KG1 (cell line): ENCODE measurements at regions not wholly inside any gene's neighbourhood (a gene's known extent, or its start where the extent isn't known, plus 50 kb on each side); places are given as distances from the start of the nearest gene placed in this dataset.
A peak's percentile ranks its signal among the peaks of the same experiment; 100 is the strongest.
"Not testable (repeated sequence)": the region's sequence is repeated elsewhere in the genome, so short reads cannot be mapped to it uniquely, and the experiment has no call there.

Source experiments
- DNase-seq: peaks from one replicate; lab custom pipeline; 2025; lab: John Stamatoyannopoulos, UW

DNA sequence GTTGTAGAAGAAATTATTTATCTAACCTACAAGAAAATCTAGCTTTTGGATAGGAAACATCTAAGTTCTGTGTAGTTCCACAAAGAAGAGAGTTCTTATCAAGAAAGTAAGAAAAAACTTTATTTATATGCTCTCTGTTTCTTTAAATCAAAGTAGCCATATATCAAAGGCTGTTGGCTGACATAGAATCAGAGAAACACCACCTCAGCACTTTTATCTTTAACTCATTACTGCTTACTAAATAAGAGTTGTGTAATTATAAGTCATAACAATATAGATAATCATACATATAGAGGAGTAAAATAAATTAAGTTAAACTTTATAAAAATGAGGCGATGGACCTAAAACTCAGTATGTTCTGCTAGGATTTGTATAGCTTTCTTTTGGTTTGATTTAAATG is 570.6 kb downstream of the PCDH17 start:
- no peak for DNase-seq

DNA sequence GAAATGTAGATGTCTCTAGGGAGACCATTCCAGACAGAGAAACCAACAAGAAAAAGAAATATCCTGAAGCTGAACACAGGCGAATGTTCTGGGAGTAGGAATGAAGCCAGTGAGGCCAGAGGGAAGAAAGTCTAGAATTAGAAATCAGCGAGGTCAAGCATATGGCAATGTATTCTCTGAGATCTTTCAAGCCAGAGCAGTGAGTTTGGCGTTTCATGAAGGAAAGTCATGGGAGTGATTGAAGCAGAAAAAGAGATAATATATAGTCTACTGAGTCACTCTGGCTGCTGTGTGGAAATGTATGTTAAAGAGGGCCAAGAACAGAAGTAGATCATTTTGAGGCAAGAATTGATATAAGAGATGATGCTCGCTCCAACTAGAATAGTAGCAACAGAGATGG is 576.0 kb downstream of the PCDH17 start:
- DNase-seq, result no peak

DNA sequence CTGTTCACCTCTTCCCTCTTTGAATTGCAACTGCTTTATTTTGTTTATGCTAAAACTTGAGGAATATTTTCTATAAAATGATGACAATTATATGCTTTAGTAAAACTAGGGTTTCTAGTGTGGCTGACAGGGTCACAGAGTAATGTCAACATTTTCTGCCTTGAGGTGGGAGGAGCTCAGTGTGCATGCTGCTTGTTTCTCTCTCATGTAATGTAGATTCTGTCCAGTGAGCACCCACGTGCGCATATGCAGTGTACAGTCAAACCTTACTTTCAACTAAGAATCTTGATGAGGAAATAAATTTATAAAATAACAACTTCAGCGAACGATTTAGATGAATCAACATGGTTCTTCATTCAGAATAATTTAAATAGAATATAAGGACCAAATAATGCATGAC is 603.9 kb downstream of the PCDH17 start:
- DNase-seq, result no peak

DNA sequence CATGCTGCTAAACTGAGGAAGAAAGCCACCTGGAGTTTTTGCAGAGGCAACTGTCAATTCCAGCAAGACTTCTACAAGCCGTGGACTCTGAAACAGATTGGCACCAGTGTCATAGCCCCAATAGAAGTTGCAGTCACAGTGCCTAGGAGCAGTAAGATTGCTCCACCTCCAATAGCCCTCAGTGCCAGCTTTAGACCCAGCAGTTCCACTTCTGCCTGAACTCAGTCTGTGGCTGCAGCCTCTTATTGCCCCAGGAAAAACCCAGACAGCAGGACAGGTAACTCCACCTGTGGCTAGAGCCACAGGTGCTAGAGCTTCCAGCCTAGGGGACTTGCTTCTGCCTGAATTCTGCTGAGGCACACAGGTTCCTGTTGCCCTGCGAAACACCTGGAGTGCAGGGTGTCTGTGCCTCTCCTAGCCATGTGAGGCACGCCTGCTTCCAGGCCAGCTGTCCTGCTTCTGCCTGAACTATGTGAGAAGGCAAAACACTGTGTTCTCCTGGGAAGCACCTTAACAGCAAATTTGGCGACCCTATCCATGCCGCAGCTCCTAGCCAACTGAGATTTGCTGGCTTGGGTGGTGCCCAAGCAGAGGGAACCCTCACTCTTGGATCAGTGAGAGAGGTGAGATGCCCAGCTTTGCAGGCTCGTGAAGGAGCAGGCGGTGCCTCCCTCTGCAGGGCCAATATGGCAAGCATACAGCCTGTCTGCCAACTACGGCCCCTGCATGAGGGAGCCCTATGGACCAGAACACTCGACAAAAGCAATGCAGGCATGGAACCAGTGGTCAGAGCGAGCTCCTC is 607.6 kb downstream of the PCDH17 start:
- DNase-seq, result no peak

GRCh38 chr13:58239774-58240268 is 608.3 kb downstream of the PCDH17 start:
- DNase-seq, result no peak

GRCh38 chr13:58247080-58247479 is 615.5 kb downstream of the PCDH17 start:
- DNase-seq, result no peak

DNA sequence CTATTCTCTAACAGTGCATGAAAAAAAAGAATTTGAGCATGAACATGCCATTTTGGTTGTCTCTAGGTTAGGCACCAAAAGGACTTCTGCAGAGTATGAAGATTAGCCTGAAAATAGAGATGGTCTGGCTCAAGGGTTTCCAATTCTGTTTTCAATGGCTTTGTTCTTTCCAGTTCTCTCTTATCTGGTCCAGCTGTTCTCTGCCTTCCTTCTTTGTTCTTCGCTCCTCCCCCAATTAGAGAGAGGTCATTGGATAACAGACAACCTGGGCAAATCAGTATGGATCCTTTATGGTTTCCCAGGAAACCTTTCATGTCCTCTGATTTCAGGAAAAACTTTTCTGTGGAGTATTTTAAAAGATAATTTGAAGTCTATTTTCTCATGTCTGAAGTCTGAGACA is 623.4 kb downstream of the PCDH17 start:
- no peak for DNase-seq

DNA sequence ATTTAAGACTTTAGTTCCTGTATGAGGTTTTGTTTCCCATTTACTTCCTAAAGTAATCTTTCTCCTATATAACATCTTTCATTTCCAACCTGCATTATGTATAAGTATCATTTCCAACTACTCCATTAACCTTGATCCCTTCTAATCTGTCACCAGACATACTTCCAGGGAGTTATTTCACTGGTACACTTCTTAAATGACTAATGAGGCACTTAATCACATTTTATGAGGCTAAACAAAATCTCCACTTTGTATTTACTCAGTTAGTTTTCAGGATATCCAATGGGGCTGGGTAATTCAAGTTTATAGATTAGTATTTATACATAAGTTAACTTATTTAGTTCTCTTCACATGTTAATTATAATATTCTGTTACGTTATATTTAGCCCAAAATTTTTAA is 634.7 kb downstream of the PCDH17 start:
- DNase-seq, result no peak

DNA sequence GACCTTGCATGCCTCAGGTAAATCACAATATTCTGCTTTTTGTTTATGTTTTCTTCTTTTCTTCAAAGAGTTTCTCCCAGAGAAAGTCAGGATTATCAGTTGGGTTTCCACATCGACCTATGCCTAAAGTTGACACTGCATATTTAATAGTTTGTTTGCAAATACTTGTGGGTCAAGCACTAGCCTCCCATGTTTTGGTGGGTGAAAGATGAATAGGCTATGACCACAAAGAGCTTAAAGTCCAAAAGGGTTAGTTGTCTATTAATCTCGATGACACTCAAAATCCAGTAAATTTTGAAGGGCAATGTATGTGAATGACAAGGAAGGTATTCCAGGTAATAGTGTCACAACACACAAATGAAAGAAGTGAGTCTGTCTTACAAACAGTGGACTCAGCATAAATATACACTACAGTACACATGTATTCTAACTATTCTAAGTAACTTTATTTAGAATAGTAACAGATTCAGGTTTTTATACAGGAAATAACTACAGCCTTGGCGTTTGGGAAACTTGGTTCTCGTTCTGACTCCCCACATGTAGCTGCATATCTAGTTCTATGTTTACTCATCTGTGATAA is 667.1 kb downstream of the PCDH17 start:
- no peak for DNase-seq

- no peak for DNase-seq
These were observed 668.7 kb downstream of the PCDH17 start for GRCh38 chr13:58300224-58300623.

DNA sequence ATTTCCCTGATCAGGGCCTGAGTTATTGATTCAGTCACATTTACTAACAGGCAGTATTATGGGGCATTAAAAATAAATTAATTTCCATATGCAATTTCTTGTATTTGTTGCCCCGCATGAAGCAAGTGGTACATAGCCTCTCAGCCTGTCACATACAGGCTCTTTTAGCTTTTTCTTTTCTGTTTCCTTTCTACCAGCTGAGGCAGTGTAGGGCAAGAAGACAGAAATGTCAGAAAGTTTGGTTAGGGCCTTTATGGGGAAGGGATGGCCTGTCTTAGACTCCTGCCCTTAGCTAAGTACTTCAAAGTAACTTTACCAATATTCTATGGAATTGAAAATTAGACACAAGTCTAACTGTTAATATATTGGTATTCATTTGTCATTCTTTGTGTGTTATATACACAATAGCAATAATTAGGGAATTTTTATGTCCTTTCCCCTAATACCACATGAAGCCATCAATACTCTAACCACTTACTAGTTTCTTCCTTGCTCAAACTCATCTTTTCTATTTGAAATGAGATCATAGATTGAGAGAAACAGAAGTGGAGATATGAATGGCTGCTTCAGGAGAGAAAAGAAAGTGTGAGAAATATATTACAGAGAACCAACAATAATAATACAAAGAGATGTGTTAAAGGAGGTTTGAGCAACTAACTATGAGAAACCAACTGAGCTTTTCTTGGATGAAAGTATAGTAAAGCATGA is 669.6 kb downstream of the PCDH17 start:
- DNase-seq, result no peak

DNA sequence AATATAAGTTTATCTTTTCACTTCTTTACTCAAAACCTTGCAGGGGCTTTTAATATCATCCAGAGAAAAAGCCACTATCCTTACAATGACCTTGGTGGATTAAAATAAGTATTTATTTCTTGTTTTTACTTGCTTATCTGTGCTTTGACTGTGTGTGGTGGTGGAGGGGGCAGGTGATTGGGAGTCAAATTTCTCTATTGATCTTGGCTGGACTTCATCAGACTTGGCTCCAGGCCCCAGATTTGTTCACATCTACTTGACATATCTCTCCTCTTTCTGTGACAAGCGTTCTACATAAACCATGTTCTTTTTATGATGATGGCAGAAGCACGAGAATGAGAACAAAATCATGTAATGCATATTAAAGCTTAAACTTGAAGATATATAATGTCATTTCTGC is 670.8 kb downstream of the PCDH17 start:
- DNase-seq, result no peak

- no peak for DNase-seq
These were observed 674.5 kb downstream of the PCDH17 start for GRCh38 chr13:58306062-58306461.

DNA sequence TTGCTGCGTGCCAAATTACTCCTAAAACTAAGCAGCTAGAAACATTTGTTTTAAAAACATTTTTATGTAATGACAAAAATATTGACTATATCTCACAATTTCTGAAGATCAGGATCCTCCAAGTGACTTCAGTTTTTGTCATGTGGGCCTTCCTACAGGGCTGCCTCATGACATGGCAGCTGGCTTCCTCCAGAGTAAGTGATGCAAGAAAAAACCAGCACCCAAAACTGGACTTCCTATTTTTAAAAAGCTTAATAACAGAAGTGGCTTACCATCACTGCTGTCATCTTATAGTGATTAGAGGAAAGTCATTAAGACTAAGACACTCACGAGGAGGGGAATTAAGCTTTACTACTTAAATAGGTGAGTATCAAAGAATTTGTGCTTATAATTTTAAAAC is 681.7 kb downstream of the PCDH17 start:
- peak; percentile 8 for DNase-seq

DNA sequence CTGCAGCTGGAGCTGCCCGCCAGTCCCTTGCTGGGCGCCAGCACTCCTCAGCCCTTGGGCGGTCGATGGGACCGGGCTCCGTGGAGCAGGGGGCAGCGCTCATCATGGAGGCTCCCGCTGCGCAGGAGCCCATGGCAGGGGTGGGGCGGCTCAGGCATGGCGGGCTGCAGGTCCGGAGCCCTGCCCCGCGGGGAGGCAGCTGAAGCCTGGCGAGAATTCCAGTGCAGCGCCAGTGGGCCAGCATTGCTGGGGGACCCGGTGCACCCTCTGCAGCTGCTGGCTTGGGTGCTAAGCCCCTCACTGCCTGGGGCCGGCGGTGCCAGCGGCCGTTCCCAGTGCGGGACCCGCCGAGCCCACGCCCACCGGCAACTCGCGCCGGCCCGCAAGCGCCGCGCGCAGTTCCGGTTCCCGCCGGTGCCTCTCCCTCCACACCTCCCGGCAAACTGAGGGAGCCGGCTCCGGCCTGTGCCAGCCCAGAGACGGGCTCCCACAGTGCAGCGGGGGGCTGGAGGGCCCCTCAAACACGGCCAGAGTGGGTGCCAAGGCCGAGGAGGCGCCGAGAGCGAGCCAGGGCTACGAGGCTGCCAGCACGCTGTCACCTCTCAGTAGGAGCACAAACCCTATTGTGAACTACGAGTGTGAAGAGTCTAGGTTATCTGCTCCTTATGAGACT is 687.1 kb downstream of the PCDH17 start:
- no peak for DNase-seq

- DNase-seq, result no peak
These were observed 692.6 kb downstream of the PCDH17 start for GRCh38 chr13:58324161-58324560.

GRCh38 chr13:58329746-58330145 is 698.2 kb downstream of the PCDH17 start:
- DNase-seq, result no peak

DNA sequence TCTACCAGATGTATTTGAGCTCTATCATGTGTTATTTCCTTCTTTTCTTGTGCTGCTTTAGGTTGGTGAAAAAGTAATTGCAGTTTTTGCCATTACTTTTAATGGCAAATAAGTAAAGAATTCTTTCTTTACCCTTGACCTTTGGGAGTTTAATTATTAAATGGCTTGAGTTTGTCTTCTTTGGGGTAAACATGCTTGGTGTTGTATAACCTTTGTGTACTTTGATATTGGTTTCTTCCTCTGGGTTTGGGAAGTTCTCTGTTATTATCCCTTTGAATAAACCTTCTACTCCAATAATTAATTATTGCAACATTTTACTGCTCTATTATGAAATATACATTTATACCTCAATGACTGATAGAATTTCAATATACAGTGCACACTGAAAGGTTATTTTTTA is 709.4 kb downstream of the PCDH17 start:
- no peak for DNase-seq

- no peak for DNase-seq
These were observed 709.8 kb downstream of the PCDH17 start for GRCh38 chr13:58341318-58341717.

GRCh38 chr13:58343076-58343475 is 711.5 kb downstream of the PCDH17 start:
- no peak for DNase-seq

DNA sequence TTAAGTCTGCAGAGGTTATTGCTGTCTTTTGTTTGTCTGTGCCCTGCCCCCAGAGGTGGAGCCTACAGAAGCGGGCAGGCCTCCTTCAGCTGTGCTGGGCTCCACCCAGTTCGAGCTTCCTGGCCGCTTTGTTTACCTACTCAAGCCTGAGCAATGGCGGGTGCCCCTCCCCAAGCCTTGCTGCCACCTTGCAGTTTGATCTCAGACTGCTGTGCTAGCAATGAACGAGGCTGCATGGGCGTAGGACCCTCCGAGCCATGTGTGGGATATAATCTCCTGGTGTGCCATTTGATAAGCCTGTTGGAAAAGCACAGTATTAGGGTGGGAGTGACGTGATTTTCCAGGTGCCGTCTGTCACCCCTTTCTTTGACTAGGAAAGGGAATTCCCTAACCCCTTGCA is 720.6 kb downstream of the PCDH17 start:
- DNase-seq, result not testable (repeated sequence)

GRCh38 chr13:58369936-58370335 is 738.4 kb downstream of the PCDH17 start:
- DNase-seq, result no peak

GRCh38 chr13:58376349-58376748 is 744.8 kb downstream of the PCDH17 start:
- DNase-seq, result no peak
